KOPT-K1 (cell line): ENCODE measurements at regions not wholly inside any gene's neighbourhood (a gene's known extent, or its start where the extent isn't known, plus 50 kb on each side); places are given as distances from the start of the nearest gene placed in this dataset.
"Not testable (repeated sequence)": the region's sequence is repeated elsewhere in the genome, so short reads cannot be mapped to it uniquely, and the experiment has no call there.

Experiments used
- H3K27ac ChIP-seq: fragments of 200-600 bp; sonication (generic); 2 replicates; pipeline ENCODE4 v1.5.1; 2016; ENCODE audit warnings: antibody characterized with exemption, mild to moderate bottlenecking, low read depth, low read length; ENCODE audit not compliant: poor library complexity, severe bottlenecking
- H3K36me3 ChIP-seq: fragments of 200-600 bp; sonication (generic); 2 replicates; pipeline ENCODE4 v1.5.1; 2017; ENCODE audit warnings: antibody characterized with exemption, mild to moderate bottlenecking, low read length, moderate library complexity; ENCODE audit not compliant: insufficient read depth
- H3K9me3 ChIP-seq: fragments of 200-600 bp; sonication (generic); 2 replicates; pipeline ENCODE4 v1.5.1; 2017; ENCODE audit warnings: antibody characterized with exemption, low read length, mild to moderate bottlenecking; ENCODE audit not compliant: insufficient read depth, poor library complexity, severe bottlenecking

GRCh38 chr18:60894254-60894945, 438.8 kb upstream of the CDH20 start:
- H3K27ac ChIP-seq: no peak overlapping the region
- no peaks in the 10 kb centered on the region for H3K36me3 ChIP-seq
- no peaks in the 10 kb centered on the region for H3K9me3 ChIP-seq

GRCh38 chr18:60895181-60895580, 438.0 kb upstream of the CDH20 start:
- H3K36me3 ChIP-seq: no peaks in the 10 kb centered on the region
- no peaks in the 10 kb centered on the region for H3K9me3 ChIP-seq
- H3K27ac ChIP-seq: no peak overlapping the region

DNA sequence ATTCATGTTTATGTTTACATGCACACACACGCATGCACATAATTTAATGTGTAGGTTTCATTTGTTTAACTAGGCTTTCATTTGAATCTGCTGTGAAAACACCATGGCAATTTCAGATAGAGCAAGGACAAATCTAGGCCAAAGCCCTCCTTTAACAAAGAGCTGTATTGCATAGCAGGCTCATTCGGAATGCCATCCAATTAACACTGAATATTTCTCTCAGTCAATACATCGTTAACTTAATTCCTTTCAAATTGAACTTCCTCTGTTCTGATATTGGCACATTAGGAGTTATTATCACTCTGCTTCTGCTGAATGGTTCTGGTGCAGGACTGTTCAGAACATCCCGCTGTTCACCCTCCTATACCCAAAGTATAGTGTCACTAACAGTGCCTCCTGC, 435.1 kb upstream of the CDH20 start:
- H3K36me3 ChIP-seq: no peaks in the 10 kb centered on the region
- no peak overlapping the region for H3K27ac ChIP-seq
- H3K9me3 ChIP-seq: no peaks in the 10 kb centered on the region

DNA sequence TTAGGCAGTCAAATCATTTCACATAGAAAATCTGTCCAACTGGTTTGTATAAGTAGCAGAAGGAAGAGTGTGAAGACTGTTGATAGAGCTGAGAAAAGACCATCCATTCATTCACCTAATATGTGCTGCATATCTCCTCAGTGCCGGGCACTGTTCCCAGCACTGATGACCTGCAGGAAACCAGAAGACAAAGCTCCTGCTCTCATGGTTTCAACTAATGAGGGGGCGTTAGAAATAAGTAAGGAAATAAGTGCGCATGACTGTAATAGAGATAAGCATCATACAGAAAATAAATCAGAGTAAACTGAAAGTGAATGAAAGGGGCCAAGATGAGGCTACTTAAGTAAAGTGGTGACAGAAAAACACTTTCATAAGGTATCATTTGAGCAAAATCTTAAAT, 427.5 kb upstream of the CDH20 start:
- H3K27ac ChIP-seq: no peak overlapping the region
- no peaks in the 10 kb centered on the region for H3K9me3 ChIP-seq
- H3K36me3 ChIP-seq: no peaks in the 10 kb centered on the region

DNA sequence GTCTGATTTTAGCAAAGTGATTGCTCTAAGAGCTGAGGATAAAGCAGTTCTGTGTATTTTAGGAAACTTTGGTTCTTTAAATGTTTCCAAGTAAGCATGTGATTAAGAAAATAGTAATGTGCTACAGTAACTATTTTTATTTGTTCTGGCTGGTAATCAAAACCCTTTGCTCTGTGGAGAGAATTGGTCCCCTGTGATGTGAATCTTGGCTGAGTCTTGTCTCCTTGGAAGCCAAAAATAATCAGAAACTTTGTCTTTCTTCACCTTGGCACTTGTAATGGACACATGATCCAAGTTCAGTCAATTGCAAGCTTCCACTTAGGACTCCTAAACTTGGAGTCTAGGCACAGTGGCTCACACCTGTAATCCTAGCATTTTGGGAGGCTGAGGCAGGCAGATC, 422.7 kb upstream of the CDH20 start:
- no peak overlapping the region for H3K27ac ChIP-seq
- H3K36me3 ChIP-seq: no peaks in the 10 kb centered on the region
- H3K9me3 ChIP-seq: no peaks in the 10 kb centered on the region

GRCh38 chr18:60911504-60911903, 421.7 kb upstream of the CDH20 start:
- no peaks in the 10 kb centered on the region for H3K36me3 ChIP-seq
- no peak overlapping the region for H3K27ac ChIP-seq
- H3K9me3 ChIP-seq: no peaks in the 10 kb centered on the region

- H3K9me3 ChIP-seq: no peaks in the 10 kb centered on the region
- no peak overlapping the region for H3K27ac ChIP-seq
- no peaks in the 10 kb centered on the region for H3K36me3 ChIP-seq
Measured at GRCh38 chr18:60915160-60915559, 418.1 kb upstream of the CDH20 start.

- H3K36me3 ChIP-seq, H3K27ac ChIP-seq, H3K9me3 ChIP-seq: not testable (repeated sequence)
Measured at GRCh38 chr18:60918862-60919261, 414.4 kb upstream of the CDH20 start.

- no peaks in the 10 kb centered on the region for H3K36me3 ChIP-seq
- H3K27ac ChIP-seq: no peak overlapping the region
- no peaks in the 10 kb centered on the region for H3K9me3 ChIP-seq
Measured at GRCh38 chr18:60925892-60926291, 407.3 kb upstream of the CDH20 start.

GRCh38 chr18:60929966-60930365, 403.3 kb upstream of the CDH20 start:
- Histone ChIP-seq H3K27ac (no peak overlapping the region), H3K36me3 (no peaks in the 10 kb centered on the region), H3K9me3 (no peaks in the 10 kb centered on the region)

DNA sequence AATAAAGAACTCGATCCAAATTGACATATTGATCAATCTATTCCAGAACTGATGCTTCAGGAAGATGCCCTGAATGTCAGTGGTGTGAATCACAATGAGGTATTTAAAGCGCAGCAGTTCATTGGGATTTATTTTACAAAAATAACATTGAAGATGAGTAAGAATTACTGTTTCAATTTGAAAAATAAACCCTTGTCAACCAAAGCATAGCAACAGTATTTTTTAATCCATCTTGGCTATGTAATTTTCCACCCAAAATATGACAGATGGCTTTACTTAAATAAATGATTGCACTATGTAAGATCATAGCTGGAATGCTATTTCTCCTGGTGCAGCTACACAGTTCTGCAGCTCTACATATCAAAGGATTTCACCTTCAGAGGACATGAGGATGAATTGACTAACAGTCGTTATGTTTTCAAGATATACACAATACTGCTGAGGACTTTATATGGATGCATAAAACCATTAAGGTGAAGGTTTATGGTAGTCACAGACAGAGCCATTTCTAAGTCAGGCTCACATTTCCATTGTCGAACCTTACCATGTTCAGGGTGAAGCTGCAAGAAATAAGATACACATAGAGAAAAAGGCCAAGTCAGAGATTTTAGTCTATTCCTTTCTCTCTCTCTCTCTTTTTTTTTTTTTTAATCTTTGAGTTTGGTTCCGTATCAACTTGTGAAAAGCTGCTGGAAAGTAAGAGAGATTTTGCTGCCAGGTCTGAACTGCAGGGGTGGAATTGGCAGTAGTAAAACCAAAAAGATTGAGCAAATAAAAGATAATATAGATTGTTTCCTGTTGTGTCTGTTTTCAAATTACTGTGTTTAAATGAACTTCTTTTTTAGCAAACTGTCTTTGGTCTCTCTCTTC, 398.0 kb upstream of the CDH20 start:
- no peaks in the 10 kb centered on the region for H3K36me3 ChIP-seq
- no peak overlapping the region for H3K27ac ChIP-seq
- no peaks in the 10 kb centered on the region for H3K9me3 ChIP-seq

- no peak overlapping the region for H3K27ac ChIP-seq
- no peaks in the 10 kb centered on the region for H3K9me3 ChIP-seq
- H3K36me3 ChIP-seq: no peaks in the 10 kb centered on the region
Measured at GRCh38 chr18:60936101-60936500, 397.1 kb upstream of the CDH20 start.

GRCh38 chr18:60943297-60943696, 389.9 kb upstream of the CDH20 start:
- Histone ChIP-seq H3K9me3 (no peaks in the 10 kb centered on the region), H3K27ac (no peak overlapping the region), H3K36me3 (no peaks in the 10 kb centered on the region)

GRCh38 chr18:60950634-60951033, 382.6 kb upstream of the CDH20 start:
- no peaks in the 10 kb centered on the region for H3K9me3 ChIP-seq
- H3K27ac ChIP-seq: no peak overlapping the region
- H3K36me3 ChIP-seq: no peaks in the 10 kb centered on the region

DNA sequence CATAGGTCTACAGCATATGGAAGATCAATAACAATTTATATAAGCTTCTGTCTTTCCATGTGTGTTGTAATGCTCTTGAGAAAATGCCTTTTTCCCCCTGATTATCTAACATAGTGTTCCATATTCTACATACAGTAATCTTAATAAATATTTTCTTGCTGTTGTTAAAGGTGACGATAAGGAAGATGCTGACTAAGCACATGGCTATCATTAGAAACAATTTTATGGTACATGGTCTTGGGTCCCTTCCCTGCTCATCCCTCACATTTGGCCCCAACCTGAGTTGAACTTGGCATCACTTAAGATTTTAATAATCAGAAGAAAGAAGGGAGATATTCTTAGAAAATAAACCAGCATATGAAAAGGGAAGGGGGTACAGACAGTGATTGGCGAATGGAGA, 382.1 kb upstream of the CDH20 start:
- H3K36me3 ChIP-seq: no peaks in the 10 kb centered on the region
- no peaks in the 10 kb centered on the region for H3K9me3 ChIP-seq
- no peak overlapping the region for H3K27ac ChIP-seq

GRCh38 chr18:60962625-60963024, 370.6 kb upstream of the CDH20 start:
- Histone ChIP-seq H3K9me3 (no peaks in the 10 kb centered on the region), H3K27ac (no peak overlapping the region), H3K36me3 (no peaks in the 10 kb centered on the region)
